ENCODE measurements at regions not wholly inside any gene's neighbourhood (a gene's known extent, or its start where the extent isn't known, plus 50 kb on each side); places are given as distances from the start of the nearest gene placed in this dataset.
"Not testable (repeated sequence)": the region's sequence is repeated elsewhere in the genome, so short reads cannot be mapped to it uniquely, and the experiment has no call there.

GRCh38 chr11:86145439-86146156 lies 76.7 kb upstream of the PICALM start:
- DNase-seq: no peak

- DNase-seq: no peak
Measured at GRCh38 chr11:86144846-86145245, 76.0 kb upstream of the PICALM start.

GRCh38 chr11:86144087-86144486 lies 75.2 kb upstream of the PICALM start:
- not testable (repeated sequence) for DNase-seq

- no peak for DNase-seq
Measured at GRCh38 chr11:86143087-86144030, 74.5 kb upstream of the PICALM start.

GRCh38 chr11:86142170-86142569 lies 73.3 kb upstream of the PICALM start:
- DNase-seq: no peak

GRCh38 chr11:86141727-86142126 lies 72.8 kb upstream of the PICALM start:
- no peak for DNase-seq

GRCh38 chr11:86140334-86140990 lies 71.6 kb upstream of the PICALM start:
- no peak for DNase-seq

GRCh38 chr11:86138958-86139357 lies 70.1 kb upstream of the PICALM start:
- DNase-seq: no peak

- no peak for DNase-seq
Measured at GRCh38 chr11:86136538-86136937, 67.7 kb upstream of the PICALM start.

GRCh38 chr11:86135319-86135714 lies 66.4 kb upstream of the PICALM start:
- DNase-seq: no peak

- no peak for DNase-seq
Measured at GRCh38 chr11:86134580-86135318, 65.9 kb upstream of the PICALM start.

GRCh38 chr11:86132667-86133249 lies 63.9 kb upstream of the PICALM start:
- DNase-seq: no peak

- no peak for DNase-seq
Measured at GRCh38 chr11:86129740-86130540, 61.1 kb upstream of the PICALM start.

GRCh38 chr11:86128914-86129313 lies 60.0 kb upstream of the PICALM start:
- no peak for DNase-seq

- no peak for DNase-seq
Measured at GRCh38 chr11:86126862-86127261, 58.0 kb upstream of the PICALM start.

GRCh38 chr11:86124251-86125233 lies 55.7 kb upstream of the PICALM start:
- no peak for DNase-seq

- DNase-seq: no peak
Measured at GRCh38 chr11:86122773-86123172, 53.9 kb upstream of the PICALM start.

GRCh38 chr11:86120807-86121206 lies 51.9 kb upstream of the PICALM start:
- no peak for DNase-seq

GRCh38 chr11:86119906-86120305 lies 51.0 kb upstream of the PICALM start:
- no peak for DNase-seq

GRCh38 chr11:86119077-86119476 lies 50.2 kb upstream of the PICALM start:
- peak; percentile 12 for DNase-seq
